Fibroblast of gingiva (primary cell): ENCODE measurements at regions not wholly inside any gene's neighbourhood (a gene's known extent, or its start where the extent isn't known, plus 50 kb on each side); places are given as distances from the start of the nearest gene placed in this dataset.

Source experiments
- DNase-seq: peaks from one replicate; pipeline ENCODE4 v3.0.0-alpha.2; 2011; ENCODE audit warnings: low read depth

- DNase-seq, result no peak
Observed at GRCh38 chr7:156102267-156102666, 290.0 kb upstream of the SHH start.

- DNase-seq, result no peak
Observed at GRCh38 chr7:156101355-156101754, 289.1 kb upstream of the SHH start.

- no peak for DNase-seq
Observed at GRCh38 chr7:156100086-156100485, 287.8 kb upstream of the SHH start.

GRCh38 chr7:156099085-156099484 lies 286.8 kb upstream of the SHH start:
- no peak for DNase-seq

GRCh38 chr7:156096771-156097538 lies 284.7 kb upstream of the SHH start:
- no peak for DNase-seq

- no peak for DNase-seq
Observed at GRCh38 chr7:156095908-156096539, 283.8 kb upstream of the SHH start.

- no peak for DNase-seq
Observed at GRCh38 chr7:156094350-156095146, 282.3 kb upstream of the SHH start.

- DNase-seq, result no peak
Observed at GRCh38 chr7:156092307-156092706, 280.0 kb upstream of the SHH start.

- no peak for DNase-seq
Observed at GRCh38 chr7:156091519-156092080, 279.3 kb upstream of the SHH start.

GRCh38 chr7:156090988-156091387 lies 278.7 kb upstream of the SHH start:
- no peak for DNase-seq

GRCh38 chr7:156089222-156089621 lies 277.0 kb upstream of the SHH start:
- no peak for DNase-seq

- no peak for DNase-seq
Observed at GRCh38 chr7:156088115-156088514, 275.9 kb upstream of the SHH start.

GRCh38 chr7:156082048-156083040 lies 270.1 kb upstream of the SHH start:
- no peak for DNase-seq

GRCh38 chr7:156080596-156080995 lies 268.3 kb upstream of the SHH start:
- DNase-seq, result no peak

- DNase-seq, result no peak
Observed at GRCh38 chr7:156080046-156080445, 267.8 kb upstream of the SHH start.

GRCh38 chr7:156079156-156079555 lies 266.9 kb upstream of the SHH start:
- no peak for DNase-seq

- no peak for DNase-seq
Observed at GRCh38 chr7:156074982-156075615, 262.8 kb upstream of the SHH start.

GRCh38 chr7:156074084-156074483 lies 261.8 kb upstream of the SHH start:
- no peak for DNase-seq

GRCh38 chr7:156073366-156074052 lies 261.2 kb upstream of the SHH start:
- DNase-seq, result no peak

GRCh38 chr7:156071612-156072011 lies 259.3 kb upstream of the SHH start:
- DNase-seq, result no peak
